Progenitor cell of endocrine pancreas (in vitro differentiated cells): ENCODE measurements at regions not wholly inside any gene's neighbourhood (a gene's known extent, or its start where the extent isn't known, plus 50 kb on each side); places are given as distances from the start of the nearest gene placed in this dataset.

Experiments
- DNase-seq: peaks from one replicate; pipeline ENCODE4 v3.0.0; 2021; ENCODE audit warnings: low spot score; ENCODE audit not compliant: unreplicated experiment
- H3K27ac Mint-ChIP-seq: 2 replicates; pipeline ENCODE4 v1.8.0; 2021; ENCODE audit warnings: mild to moderate bottlenecking, moderate library complexity, mixed read lengths
- H3K27me3 Mint-ChIP-seq: 2 replicates; pipeline ENCODE4 v1.8.0; 2021; ENCODE audit warnings: mixed read lengths
- H3K36me3 Mint-ChIP-seq: 2 replicates; pipeline ENCODE4 v1.8.0; 2022; ENCODE audit warnings: mixed read lengths; ENCODE audit not compliant: insufficient read depth
- H3K4me1 Mint-ChIP-seq: 2 replicates; pipeline ENCODE4 v1.8.0; 2021; ENCODE audit warnings: low read depth, mixed read lengths
- H3K4me3 Mint-ChIP-seq: 2 replicates; pipeline ENCODE4 v1.8.0; 2021; ENCODE audit warnings: low read depth, mild to moderate bottlenecking, moderate library complexity, mixed read lengths
- H3K9me3 Mint-ChIP-seq: 2 replicates; pipeline ENCODE4 v1.8.0; 2021; ENCODE audit warnings: low read depth, mixed read lengths
- CTCF ChIP-seq: fragments of 200-600 bp; sonication (generic); IDR thresholded peaks from one replicate; pipeline ENCODE4 v1.5.0; 2021; ENCODE audit warnings: antibody characterized with exemption, mild to moderate bottlenecking; ENCODE audit not compliant: unreplicated experiment

GRCh38 chr22:25370322-25370721 is 150.9 kb downstream of the CRYBB2 start:
- TF ChIP-seq CTCF = no peak
- no peak for DNase-seq
- Mint-ChIP-seq H3K9me3 (no peaks in the 10 kb centered on the region), H3K4me3 (no peak overlapping the region), H3K27me3 (no peaks in the 10 kb centered on the region), H3K27ac (peak overlapping the region; percentile 71), H3K4me1 (peaks cover 5% of the 10 kb centered on the region), H3K36me3 (peaks cover 4% of the 10 kb centered on the region)

GRCh38 chr22:25372000-25372595 is 152.7 kb downstream of the CRYBB2 start:
- no peaks in the 10 kb centered on the region for H3K9me3 Mint-ChIP-seq
- TF ChIP-seq CTCF = no peak
- no peak overlapping the region for H3K4me3 Mint-ChIP-seq
- no peaks in the 10 kb centered on the region for H3K27me3 Mint-ChIP-seq
- no peak overlapping the region for H3K27ac Mint-ChIP-seq
- no peaks in the 10 kb centered on the region for H3K4me1 Mint-ChIP-seq
- DNase-seq = no peak
- H3K36me3 Mint-ChIP-seq = peaks cover 8% of the 10 kb centered on the region

- no peak for TF ChIP-seq CTCF
- Mint-ChIP-seq H3K4me3 (no peak overlapping the region), H3K27me3 (no peaks in the 10 kb centered on the region), H3K36me3 (peaks cover 11% of the 10 kb centered on the region), H3K27ac (no peak overlapping the region), H3K4me1 (no peaks in the 10 kb centered on the region), H3K9me3 (no peaks in the 10 kb centered on the region)
- DNase-seq = no peak
Measured at GRCh38 chr22:25373961-25374360, 154.5 kb downstream of the CRYBB2 start.

GRCh38 chr22:25374869-25375268 is 155.4 kb downstream of the CRYBB2 start:
- peaks cover 13% of the 10 kb centered on the region for H3K36me3 Mint-ChIP-seq
- H3K27ac Mint-ChIP-seq = no peak overlapping the region
- no peak for TF ChIP-seq CTCF
- no peak for DNase-seq
- no peaks in the 10 kb centered on the region for H3K9me3 Mint-ChIP-seq
- H3K4me3 Mint-ChIP-seq = no peak overlapping the region
- no peaks in the 10 kb centered on the region for H3K4me1 Mint-ChIP-seq
- no peaks in the 10 kb centered on the region for H3K27me3 Mint-ChIP-seq

- TF ChIP-seq CTCF = no peak
- Mint-ChIP-seq H3K27me3 (no peaks in the 10 kb centered on the region), H3K4me1 (no peaks in the 10 kb centered on the region), H3K4me3 (no peak overlapping the region), H3K9me3 (no peaks in the 10 kb centered on the region), H3K27ac (no peak overlapping the region), H3K36me3 (peaks cover 14% of the 10 kb centered on the region)
- DNase-seq = no peak
Measured at GRCh38 chr22:25375683-25376082, 156.2 kb downstream of the CRYBB2 start.
